Tibial artery (tissue), 4 donors: ENCODE measurements at regions not wholly inside any gene's neighbourhood (a gene's known extent, or its start where the extent isn't known, plus 50 kb on each side); places are given as distances from the start of the nearest gene placed in this dataset.

Experiments used
- DNase-seq, 2 donors: peaks; one replicate each; pipeline ENCODE4 v3.0.0-alpha.2; 2019
- H3K27ac ChIP-seq, 2 donors: fragments of 200-600 bp; sonication (generic) in 1 of 2; 1 replicate in 1 of 2; 2 replicates in 1 of 2; pipeline ENCODE4 v1.5.1; 2018 to 2019; ENCODE audit warnings: mild to moderate bottlenecking in 1 of 2
- H3K27me3 ChIP-seq, 2 donors: fragments of 200-600 bp; sonication (generic) in 1 of 2; one replicate each; pipeline versions ENCODE4 v1.5.1 to v1.6.0; 2016 to 2019
- H3K36me3 ChIP-seq, 3 donors: fragments of 200-600 bp; sonication (generic) in 2 of 3; one replicate each; pipeline ENCODE4 v1.5.1; 2016 to 2019; ENCODE audit warnings: mild to moderate bottlenecking in 2 of 3
- H3K4me1 ChIP-seq, 4 donors: fragments of 200-600 bp; sonication (generic) in 2 of 4; 1 replicate in 3 of 4; 2 replicates in 1 of 4; pipeline ENCODE4 v1.5.1; 2016 to 2019
- H3K4me3 ChIP-seq, 2 donors: fragments of 200-600 bp; sonication (generic) in 1 of 2; 1 replicate in 1 of 2; 2 replicates in 1 of 2; pipeline ENCODE4 v1.5.1; 2018 to 2019; ENCODE audit warnings: mild to moderate bottlenecking in 2 of 2
- H3K9me3 ChIP-seq, 3 donors: fragments of 200-600 bp; sonication (generic) in 1 of 3; one replicate each; pipeline ENCODE4 v1.5.1; 2016 to 2019
- intact Hi-C: fragments of 100-400 bp; cut with DNase I; formaldehyde crosslinking; loops from one replicate; pipeline ENCODE4 v1.15.0; 2023; ENCODE audit warnings: low total_unique reads
- TF ChIP-seq, protein P1 (sequence below), 2 experiments: fragments of 200-600 bp in 1 of 2; fragments of 450-650 bp in 1 of 2; IDR thresholded peaks; one replicate each; pipeline ENCODE4 v1.5.1; 2017 to 2019; ENCODE audit warnings: antibody characterized with exemption in 2 of 2, mild to moderate bottlenecking in 1 of 2, moderate library complexity in 1 of 2

DNA sequence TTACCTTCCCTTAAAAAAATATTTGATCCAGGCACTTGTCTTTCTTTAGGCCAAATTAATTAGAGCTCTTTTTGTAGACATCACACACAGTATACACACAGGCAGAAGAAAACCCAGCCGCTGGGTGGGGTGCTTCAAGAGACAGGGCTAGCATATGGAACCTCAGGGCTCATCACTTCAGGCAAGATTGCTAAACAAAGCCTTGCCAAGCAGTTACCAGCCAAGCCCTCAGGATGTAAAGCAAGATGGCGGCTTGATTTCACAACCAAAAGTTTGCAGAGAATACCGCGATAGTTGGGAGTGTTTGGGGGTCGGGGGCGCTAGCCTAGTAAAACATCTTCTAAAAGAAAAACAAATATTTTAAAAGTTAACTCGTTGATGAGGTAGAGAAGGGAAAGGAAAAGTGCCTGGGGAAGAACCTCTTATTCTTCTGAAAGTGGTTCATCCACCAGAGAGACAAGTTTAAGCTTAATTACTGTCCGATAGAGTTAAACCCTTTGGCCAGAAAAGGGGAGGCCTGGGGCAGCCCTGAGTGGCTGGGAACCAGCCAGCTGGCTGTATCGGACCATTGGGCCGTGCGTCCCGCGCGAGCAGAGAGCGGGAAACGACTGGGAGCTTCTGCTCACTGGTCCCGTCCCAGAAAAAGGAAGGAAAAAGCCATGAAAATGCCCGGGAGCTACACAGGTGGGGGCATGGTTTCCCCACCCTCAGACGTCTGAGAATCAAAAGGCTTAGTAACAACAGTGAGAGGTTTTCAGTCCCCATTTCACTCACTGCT lies 254.9 kb upstream of the PCDH20 start:
- no peak for DNase-seq

DNA sequence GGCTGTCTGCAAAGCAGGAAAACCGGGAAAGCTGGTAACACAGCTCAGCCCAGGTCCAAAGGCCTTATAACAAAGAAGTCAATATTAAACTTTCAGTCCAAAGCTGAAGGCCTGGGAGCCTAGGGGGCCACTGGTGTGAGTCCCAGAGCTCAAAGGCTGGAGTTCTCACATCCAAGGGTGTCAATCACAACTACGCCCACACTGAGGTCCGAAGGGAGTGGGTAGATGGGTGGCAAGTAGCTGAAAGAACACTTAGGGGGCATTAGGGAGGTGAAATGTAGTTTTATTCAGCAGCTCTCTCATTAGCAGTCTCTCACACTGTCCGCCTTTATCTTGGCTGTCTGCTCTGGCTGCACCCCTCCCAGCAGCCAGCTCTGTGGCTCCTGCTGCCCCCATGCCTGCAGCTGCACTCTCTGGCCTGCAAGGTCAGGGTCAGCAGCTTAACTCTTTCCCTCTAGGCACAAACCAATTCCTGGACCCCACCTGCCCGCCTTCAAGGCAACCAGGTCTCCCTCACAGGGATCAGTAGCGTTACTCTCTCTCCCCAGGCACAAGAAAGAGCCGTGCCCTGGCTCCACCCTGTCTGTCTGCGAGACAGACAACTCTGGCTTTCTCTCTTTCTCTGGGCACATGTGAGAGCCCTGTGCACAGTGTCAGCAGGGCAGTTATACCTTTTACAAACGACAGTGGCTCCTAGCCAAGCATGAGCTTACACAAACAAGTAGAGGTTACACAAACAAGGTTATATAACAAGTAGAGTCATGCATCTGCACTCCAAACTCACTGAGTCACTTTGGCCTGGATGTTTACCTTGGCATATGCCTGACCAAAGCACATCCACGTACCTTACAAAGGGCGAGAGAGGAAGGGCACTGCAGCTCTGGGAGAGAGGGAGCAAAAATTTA lies 249.4 kb upstream of the PCDH20 start:
- no peaks in the 10 kb centered on the region for H3K36me3 ChIP-seq
- TF ChIP-seq, protein P1, sequence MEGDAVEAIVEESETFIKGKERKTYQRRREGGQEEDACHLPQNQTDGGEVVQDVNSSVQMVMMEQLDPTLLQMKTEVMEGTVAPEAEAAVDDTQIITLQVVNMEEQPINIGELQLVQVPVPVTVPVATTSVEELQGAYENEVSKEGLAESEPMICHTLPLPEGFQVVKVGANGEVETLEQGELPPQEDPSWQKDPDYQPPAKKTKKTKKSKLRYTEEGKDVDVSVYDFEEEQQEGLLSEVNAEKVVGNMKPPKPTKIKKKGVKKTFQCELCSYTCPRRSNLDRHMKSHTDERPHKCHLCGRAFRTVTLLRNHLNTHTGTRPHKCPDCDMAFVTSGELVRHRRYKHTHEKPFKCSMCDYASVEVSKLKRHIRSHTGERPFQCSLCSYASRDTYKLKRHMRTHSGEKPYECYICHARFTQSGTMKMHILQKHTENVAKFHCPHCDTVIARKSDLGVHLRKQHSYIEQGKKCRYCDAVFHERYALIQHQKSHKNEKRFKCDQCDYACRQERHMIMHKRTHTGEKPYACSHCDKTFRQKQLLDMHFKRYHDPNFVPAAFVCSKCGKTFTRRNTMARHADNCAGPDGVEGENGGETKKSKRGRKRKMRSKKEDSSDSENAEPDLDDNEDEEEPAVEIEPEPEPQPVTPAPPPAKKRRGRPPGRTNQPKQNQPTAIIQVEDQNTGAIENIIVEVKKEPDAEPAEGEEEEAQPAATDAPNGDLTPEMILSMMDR (IDR thresholded peaks at IDR 0.05): no peak
- no peak overlapping the region for H3K4me3 ChIP-seq
- intact Hi-C loops: no loop called here
- no peak for DNase-seq
- H3K27me3 ChIP-seq: no peaks in the 10 kb centered on the region
- H3K27ac ChIP-seq: no peak overlapping the region
- H3K4me1 ChIP-seq: no peaks in the 10 kb centered on the region
- H3K9me3 ChIP-seq: no peaks in the 10 kb centered on the region

More for the DNA sequence above, 254.9 kb upstream of the PCDH20 start:
- Histone ChIP-seq H3K4me3 (no peak overlapping the region), H3K4me1 (no peaks in the 10 kb centered on the region), H3K27ac (no peak overlapping the region), H3K9me3 (no peaks in the 10 kb centered on the region), H3K27me3 (no peaks in the 10 kb centered on the region), H3K36me3 (no peaks in the 10 kb centered on the region)
- intact Hi-C loops: no loop called here
- TF ChIP-seq, protein P1 (IDR thresholded peaks at IDR 0.05): no peak

DNA sequence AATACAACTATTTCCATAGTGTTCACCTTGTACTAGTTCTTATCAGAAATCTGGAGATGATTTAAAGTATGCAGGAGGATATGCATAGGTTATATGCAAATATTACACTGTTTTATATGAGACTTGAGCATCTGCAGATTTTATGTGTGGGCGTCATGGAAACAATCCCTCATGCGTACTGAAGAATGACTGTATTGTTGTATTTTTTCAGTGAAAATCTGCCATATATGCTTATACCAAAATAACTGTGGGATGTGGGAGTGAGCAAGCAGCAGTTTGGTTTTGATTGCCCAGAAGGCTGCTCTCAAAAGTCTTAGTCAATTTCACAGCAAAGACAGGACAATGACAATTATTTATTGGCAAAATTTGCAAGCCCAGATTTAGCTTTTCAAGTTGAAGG lies 238.8 kb upstream of the PCDH20 start:
- Histone ChIP-seq H3K27me3 (no peaks in the 10 kb centered on the region), H3K4me1 (no peaks in the 10 kb centered on the region), H3K27ac (no peak overlapping the region), H3K4me3 (no peak overlapping the region), H3K9me3 (no peaks in the 10 kb centered on the region), H3K36me3 (no peaks in the 10 kb centered on the region)
- intact Hi-C loops: no loop called here
- no peak for DNase-seq
- TF ChIP-seq, protein P1 (IDR thresholded peaks at IDR 0.05): no peak

DNA sequence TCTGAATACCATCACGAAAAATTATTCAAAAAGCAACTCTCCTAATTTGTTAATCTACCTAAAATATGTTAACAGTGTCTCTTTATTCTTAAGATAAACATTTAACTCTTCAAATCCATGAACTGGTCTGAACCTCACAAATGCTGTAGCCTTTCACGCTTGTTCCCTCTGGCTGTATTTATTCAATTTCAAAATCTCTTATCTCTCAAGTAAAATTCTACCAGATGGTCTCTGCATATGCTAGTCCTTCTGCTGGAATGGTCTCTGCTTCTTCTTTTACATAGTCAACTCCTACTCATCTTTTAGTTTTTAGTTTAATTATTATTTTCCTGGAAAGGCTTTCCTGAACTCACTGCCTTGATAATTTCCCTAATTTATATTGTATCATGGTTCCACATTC lies 232.9 kb upstream of the PCDH20 start:
- Histone ChIP-seq H3K27me3 (no peaks in the 10 kb centered on the region), H3K4me1 (no peaks in the 10 kb centered on the region), H3K36me3 (no peaks in the 10 kb centered on the region), H3K27ac (no peak overlapping the region), H3K4me3 (no peak overlapping the region), H3K9me3 (no peaks in the 10 kb centered on the region)
- DNase-seq: no peak
- TF ChIP-seq, protein P1 (IDR thresholded peaks at IDR 0.05): no peak
- intact Hi-C loops: no loop called here

DNA sequence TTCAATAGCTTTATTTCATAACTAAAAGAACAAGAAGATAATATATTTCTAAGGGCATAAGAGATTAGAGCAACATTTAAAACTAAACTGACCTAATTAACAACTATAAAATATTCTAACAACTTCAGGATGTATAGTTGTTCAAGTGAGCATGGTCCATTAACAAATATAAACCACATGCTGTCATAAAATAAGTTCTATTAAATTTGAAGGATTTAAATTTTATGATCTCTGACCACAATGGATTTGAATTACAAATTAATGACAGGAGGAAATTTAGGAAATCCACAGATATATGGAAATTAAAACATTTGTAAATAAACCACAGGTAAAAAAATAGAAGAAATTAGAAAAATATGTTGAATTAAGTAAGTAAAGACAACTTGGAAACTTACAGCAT lies 196.5 kb upstream of the PCDH20 start:
- H3K27me3 ChIP-seq: no peaks in the 10 kb centered on the region
- TF ChIP-seq, protein P1 (IDR thresholded peaks at IDR 0.05): no peak

More for the DNA sequence above, 196.5 kb upstream of the PCDH20 start:
- H3K4me3 ChIP-seq: no peak overlapping the region
- no peaks in the 10 kb centered on the region for H3K4me1 ChIP-seq
- no peak for DNase-seq
- intact Hi-C loops: no loop called here
- no peak overlapping the region for H3K27ac ChIP-seq
- no peaks in the 10 kb centered on the region for H3K36me3 ChIP-seq
- H3K9me3 ChIP-seq: no peaks in the 10 kb centered on the region
